ENCODE measurements at regions not wholly inside any gene's neighbourhood (a gene's known extent, or its start where the extent isn't known, plus 50 kb on each side); places are given as distances from the start of the nearest gene placed in this dataset.

DNA sequence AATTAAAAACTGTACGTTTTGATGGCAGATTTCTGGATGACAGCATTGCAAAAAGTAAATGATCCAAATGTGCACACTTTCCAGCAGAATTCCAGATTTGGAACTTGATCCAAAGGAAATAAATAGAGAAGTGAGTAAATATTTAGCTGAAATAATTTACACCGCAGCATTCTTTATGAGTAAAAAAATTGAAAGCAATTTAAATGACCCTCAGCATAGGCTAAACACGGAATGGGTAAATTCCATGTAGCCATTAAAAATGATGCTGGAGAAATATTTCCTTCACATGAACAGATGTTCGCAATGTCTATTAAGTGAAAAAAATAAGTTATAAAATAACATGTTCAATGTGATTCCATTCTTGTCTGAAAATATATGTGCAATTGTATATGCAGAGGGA is 424.8 kb downstream of the HS3ST3B1 start:
- no peak for TF ChIP-seq EZH2phosphoT487 (IDR thresholded peaks at IDR 0.05; ENCODE audit: borderline replicate concordance)
- TF ChIP-seq, protein P1, sequence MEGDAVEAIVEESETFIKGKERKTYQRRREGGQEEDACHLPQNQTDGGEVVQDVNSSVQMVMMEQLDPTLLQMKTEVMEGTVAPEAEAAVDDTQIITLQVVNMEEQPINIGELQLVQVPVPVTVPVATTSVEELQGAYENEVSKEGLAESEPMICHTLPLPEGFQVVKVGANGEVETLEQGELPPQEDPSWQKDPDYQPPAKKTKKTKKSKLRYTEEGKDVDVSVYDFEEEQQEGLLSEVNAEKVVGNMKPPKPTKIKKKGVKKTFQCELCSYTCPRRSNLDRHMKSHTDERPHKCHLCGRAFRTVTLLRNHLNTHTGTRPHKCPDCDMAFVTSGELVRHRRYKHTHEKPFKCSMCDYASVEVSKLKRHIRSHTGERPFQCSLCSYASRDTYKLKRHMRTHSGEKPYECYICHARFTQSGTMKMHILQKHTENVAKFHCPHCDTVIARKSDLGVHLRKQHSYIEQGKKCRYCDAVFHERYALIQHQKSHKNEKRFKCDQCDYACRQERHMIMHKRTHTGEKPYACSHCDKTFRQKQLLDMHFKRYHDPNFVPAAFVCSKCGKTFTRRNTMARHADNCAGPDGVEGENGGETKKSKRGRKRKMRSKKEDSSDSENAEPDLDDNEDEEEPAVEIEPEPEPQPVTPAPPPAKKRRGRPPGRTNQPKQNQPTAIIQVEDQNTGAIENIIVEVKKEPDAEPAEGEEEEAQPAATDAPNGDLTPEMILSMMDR (IDR thresholded peaks at IDR 0.05 in 2 of 3, conservative IDR thresholded peaks at IDR 0.05 in 1 of 3; ENCODE audit: borderline replicate concordance in 1 of 3, insufficient read depth in 1 of 3, low read depth in 2 of 3, low read length in 2 of 3): no peak
- no peak for TF ChIP-seq POLR2A (IDR thresholded peaks at IDR 0.05; ENCODE audit: borderline replicate concordance, extremely low read depth, insufficient read depth, insufficient read length)
- no peak for TF ChIP-seq EZH2 (IDR thresholded peaks at IDR 0.05)
- no peak for TF ChIP-seq ELF1 (IDR thresholded peaks at IDR 0.05; ENCODE audit: borderline replicate concordance, low read depth)
- TF ChIP-seq, protein P2, sequence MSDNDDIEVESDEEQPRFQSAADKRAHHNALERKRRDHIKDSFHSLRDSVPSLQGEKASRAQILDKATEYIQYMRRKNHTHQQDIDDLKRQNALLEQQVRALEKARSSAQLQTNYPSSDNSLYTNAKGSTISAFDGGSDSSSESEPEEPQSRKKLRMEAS (IDR thresholded peaks at IDR 0.05): no peak
- TF ChIP-seq SIN3A (IDR thresholded peaks at IDR 0.05; ENCODE audit: low read depth): no peak
- no peak for TF ChIP-seq POLR2AphosphoS5 (IDR thresholded peaks at IDR 0.05; ENCODE audit: low read depth, low read length)
- TF ChIP-seq, protein P3, sequence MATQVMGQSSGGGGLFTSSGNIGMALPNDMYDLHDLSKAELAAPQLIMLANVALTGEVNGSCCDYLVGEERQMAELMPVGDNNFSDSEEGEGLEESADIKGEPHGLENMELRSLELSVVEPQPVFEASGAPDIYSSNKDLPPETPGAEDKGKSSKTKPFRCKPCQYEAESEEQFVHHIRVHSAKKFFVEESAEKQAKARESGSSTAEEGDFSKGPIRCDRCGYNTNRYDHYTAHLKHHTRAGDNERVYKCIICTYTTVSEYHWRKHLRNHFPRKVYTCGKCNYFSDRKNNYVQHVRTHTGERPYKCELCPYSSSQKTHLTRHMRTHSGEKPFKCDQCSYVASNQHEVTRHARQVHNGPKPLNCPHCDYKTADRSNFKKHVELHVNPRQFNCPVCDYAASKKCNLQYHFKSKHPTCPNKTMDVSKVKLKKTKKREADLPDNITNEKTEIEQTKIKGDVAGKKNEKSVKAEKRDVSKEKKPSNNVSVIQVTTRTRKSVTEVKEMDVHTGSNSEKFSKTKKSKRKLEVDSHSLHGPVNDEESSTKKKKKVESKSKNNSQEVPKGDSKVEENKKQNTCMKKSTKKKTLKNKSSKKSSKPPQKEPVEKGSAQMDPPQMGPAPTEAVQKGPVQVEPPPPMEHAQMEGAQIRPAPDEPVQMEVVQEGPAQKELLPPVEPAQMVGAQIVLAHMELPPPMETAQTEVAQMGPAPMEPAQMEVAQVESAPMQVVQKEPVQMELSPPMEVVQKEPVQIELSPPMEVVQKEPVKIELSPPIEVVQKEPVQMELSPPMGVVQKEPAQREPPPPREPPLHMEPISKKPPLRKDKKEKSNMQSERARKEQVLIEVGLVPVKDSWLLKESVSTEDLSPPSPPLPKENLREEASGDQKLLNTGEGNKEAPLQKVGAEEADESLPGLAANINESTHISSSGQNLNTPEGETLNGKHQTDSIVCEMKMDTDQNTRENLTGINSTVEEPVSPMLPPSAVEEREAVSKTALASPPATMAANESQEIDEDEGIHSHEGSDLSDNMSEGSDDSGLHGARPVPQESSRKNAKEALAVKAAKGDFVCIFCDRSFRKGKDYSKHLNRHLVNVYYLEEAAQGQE (IDR thresholded peaks at IDR 0.05; ENCODE audit: low read depth): no peak
- TF ChIP-seq SRF (IDR thresholded peaks at IDR 0.05; ENCODE audit: low read depth): no peak
